HEK293T (cell line): ENCODE measurements at regions not wholly inside any gene's neighbourhood (a gene's known extent, or its start where the extent isn't known, plus 50 kb on each side); places are given as distances from the start of the nearest gene placed in this dataset.

Experiments
- CTCF ChIA-PET: fragments of 350-600 bp; formaldehyde crosslinking; extraction: SDS; loops from one replicate; lab custom pipeline; 2021; ENCODE audit warnings: antibody characterized with exemption, inconsistent platforms; lab: Yijun Ruan, JAX
- POLR2A ChIA-PET: fragments of 350-600 bp; formaldehyde crosslinking; extraction: SDS; loops from one replicate; lab custom pipeline; 2020; ENCODE audit warnings: antibody characterized with exemption, inconsistent platforms; lab: Yijun Ruan, JAX
- DNase-seq: peaks from one replicate; pipeline ENCODE4 v3.0.0; 2012; ENCODE audit warnings: mixed read lengths; ENCODE audit errors: extremely low spot score
- ARNT ChIP-seq: fragments of 450-650 bp; IDR thresholded peaks from 2 replicates; pipeline ENCODE4 v1.6.1; 2017; ENCODE audit warnings: mild to moderate bottlenecking
- BHLHE40 ChIP-seq: fragments of 450-650 bp; IDR thresholded peaks from 2 replicates; pipeline ENCODE4 v1.6.1; 2016; ENCODE audit warnings: mild to moderate bottlenecking, moderate library complexity, borderline replicate concordance
- CTBP1 ChIP-seq: fragments of 450-650 bp; IDR thresholded peaks from 2 replicates; pipeline ENCODE4 v1.6.1; 2016; ENCODE audit warnings: borderline replicate concordance
- ELF4 ChIP-seq: fragments of 450-650 bp; IDR thresholded peaks from 2 replicates; pipeline ENCODE4 v1.6.1; 2017; ENCODE audit warnings: antibody characterized with exemption
- FOXA1 ChIP-seq: fragments of 450-650 bp; IDR thresholded peaks from 2 replicates; pipeline ENCODE4 v1.6.1; 2016; ENCODE audit warnings: mild to moderate bottlenecking
- FOXK2 ChIP-seq: fragments of 450-650 bp; IDR thresholded peaks from 2 replicates; pipeline ENCODE4 v1.6.1; 2016; ENCODE audit warnings: mild to moderate bottlenecking
- FOXM1 ChIP-seq: fragments of 450-650 bp; IDR thresholded peaks from 2 replicates; pipeline ENCODE4 v1.6.1; 2017; ENCODE audit warnings: mild to moderate bottlenecking, borderline replicate concordance
- HDGF ChIP-seq: fragments of 450-650 bp; IDR thresholded peaks from 2 replicates; pipeline ENCODE4 v1.6.1; 2017; ENCODE audit warnings: antibody characterized with exemption, borderline replicate concordance
- L3MBTL2 ChIP-seq: fragments of 450-650 bp; conservative IDR thresholded peaks from 2 replicates; pipeline ENCODE4 v1.6.1; 2016; ENCODE audit warnings: mild to moderate bottlenecking
- LEF1 ChIP-seq: fragments of 450-650 bp; IDR thresholded peaks from 2 replicates; pipeline ENCODE4 v1.6.1; 2017; ENCODE audit warnings: mild to moderate bottlenecking, borderline replicate concordance
- NFRKB ChIP-seq: fragments of 450-650 bp; IDR thresholded peaks from 2 replicates; pipeline ENCODE4 v1.6.1; 2016; ENCODE audit warnings: mild to moderate bottlenecking, moderate library complexity
- SP1 ChIP-seq: fragments of 450-650 bp; IDR thresholded peaks from 2 replicates; pipeline ENCODE4 v1.6.1; 2017
- SUZ12 ChIP-seq: fragments of 450-650 bp; IDR thresholded peaks from 2 replicates; pipeline ENCODE4 v1.6.1; 2016; ENCODE audit warnings: mild to moderate bottlenecking
- TARDBP ChIP-seq: fragments of 450-650 bp; IDR thresholded peaks from 2 replicates; pipeline ENCODE4 v1.6.1; 2016
- ZNF384 ChIP-seq: fragments of 450-650 bp; IDR thresholded peaks from 2 replicates; pipeline ENCODE4 v1.6.1; 2016
- TF ChIP-seq, protein P1 (sequence below): fragments of 450-650 bp; IDR thresholded peaks from 2 replicates; pipeline ENCODE4 v1.6.1; 2016

DNA sequence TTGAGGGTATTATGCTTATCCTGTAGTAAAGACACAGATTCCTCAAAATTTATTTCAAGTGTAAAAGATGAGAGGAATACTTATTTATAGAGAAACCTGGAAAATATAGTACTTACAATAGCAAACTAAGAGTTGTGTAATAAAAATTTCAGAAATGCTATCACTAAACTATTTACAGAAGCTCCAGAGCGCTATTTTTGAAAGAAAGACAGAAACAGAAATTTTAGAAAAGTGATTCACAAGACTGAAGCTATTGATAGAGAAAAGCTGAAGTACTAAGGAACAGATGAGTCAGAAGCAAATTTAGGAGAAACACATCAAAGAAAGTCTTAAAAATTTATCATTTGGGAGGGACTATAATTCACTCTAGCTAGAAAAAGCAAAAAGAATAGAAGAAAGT lies 1174.2 kb downstream of the DIAPH3 start:
- DNase-seq = no peak
- POLR2A ChIA-PET = no interaction called here
- CTCF ChIA-PET = no interaction called here
- TF ChIP-seq TARDBP (no peak), FOXM1 (no peak)

DNA sequence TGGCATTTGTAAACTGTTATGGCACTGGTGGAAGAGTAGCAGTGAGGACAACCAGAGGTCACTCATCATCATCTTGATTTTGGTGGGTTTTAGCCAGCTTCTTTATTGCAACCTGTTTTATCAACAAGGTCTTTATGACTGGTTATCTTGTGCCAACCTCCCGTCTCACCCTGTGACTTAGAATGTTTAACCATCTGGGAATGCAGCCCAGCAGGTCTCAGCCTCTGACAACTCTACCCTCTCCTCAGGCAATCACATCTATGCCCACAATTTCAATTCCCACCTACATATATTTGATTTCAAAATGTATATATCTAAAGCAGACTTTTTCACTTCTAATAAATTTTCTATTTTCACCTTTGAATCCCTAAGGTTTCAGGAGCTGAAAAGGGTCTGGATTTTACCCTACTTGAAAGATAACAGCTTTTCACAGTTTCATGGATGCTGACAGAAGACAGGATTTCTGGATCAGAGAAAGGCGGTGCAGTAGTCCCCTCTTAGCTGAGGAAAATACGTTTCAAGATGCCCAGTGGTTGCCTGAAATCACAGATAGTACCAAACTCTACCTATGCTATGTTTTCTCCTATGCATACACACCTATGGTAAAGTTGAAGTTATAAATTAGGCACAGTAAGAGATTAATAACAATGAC lies 1171.8 kb downstream of the DIAPH3 start:
- POLR2A ChIA-PET = no interaction called here

DNA sequence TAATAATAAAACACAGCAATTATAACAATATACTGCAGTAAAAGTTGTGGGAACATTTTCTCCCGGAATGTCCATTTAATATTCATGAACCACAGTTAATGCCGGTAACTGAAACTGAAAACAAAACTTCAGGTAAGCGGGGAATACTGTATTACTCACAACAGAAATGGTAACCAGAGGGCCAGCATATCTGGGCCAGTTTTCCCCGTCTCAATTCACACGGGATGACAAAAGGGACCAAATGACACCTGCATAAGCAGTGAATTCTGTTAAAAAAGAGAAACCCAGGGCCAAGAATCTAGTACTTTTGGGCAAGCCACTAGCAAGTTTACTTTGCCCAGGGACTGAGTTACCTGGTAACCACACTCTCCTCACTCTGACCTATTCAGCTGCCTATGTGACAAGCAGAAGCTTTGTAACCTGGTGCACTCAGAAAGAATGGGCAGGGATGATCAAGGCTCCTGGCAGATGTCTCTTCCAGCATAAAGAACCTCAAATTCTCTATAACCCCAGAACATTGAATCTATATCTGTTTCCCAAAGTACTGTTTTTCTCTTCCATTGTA lies 1171.2 kb downstream of the DIAPH3 start:
- TF ChIP-seq FOXA1 (no peak), SP1 (no peak), ARNT (no peak), ELF4 (no peak)
- POLR2A ChIA-PET = no interaction called here
- DNase-seq = no peak
- CTCF ChIA-PET = no interaction called here

More for the DNA sequence above, 1171.8 kb downstream of the DIAPH3 start:
- DNase-seq = no peak
- CTCF ChIA-PET = no interaction called here
- TF ChIP-seq L3MBTL2 (no peak), ELF4 (no peak), ZNF384 (no peak), ARNT (no peak)

DNA sequence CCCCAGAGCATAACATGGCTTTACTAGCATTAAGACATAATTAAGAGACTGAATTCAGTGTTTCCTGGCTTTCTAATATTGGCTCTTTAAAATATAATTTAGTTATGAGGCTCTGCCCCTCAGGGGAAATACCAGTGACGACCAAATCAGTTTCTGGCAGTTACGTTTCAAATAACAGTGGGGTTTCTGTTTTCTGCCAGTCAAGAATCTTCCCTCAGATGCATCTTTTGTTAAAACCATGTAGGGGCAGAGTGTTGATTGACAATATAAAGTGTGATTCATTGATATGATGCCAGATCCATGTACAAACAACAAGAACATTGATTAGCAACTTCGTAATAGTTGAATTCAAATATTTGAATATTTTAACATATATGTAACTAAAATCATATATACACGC lies 1169.7 kb downstream of the DIAPH3 start:
- no peak for DNase-seq
- ChIA-PET POLR2A (no interaction called here), CTCF (no interaction called here)
- TF ChIP-seq TARDBP (no peak), CTBP1 (no peak), ZNF384 (no peak), L3MBTL2 (no peak), FOXK2 (no peak), ARNT (no peak), BHLHE40 (no peak), LEF1 (no peak), SUZ12 (no peak), FOXM1 (no peak), NFRKB (no peak), SP1 (no peak), ELF4 (no peak), FOXA1 (no peak), HDGF (no peak)
- TF ChIP-seq, protein P1, sequence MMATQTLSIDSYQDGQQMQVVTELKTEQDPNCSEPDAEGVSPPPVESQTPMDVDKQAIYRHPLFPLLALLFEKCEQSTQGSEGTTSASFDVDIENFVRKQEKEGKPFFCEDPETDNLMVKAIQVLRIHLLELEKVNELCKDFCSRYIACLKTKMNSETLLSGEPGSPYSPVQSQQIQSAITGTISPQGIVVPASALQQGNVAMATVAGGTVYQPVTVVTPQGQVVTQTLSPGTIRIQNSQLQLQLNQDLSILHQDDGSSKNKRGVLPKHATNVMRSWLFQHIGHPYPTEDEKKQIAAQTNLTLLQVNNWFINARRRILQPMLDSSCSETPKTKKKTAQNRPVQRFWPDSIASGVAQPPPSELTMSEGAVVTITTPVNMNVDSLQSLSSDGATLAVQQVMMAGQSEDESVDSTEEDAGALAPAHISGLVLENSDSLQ = no peak

DNA sequence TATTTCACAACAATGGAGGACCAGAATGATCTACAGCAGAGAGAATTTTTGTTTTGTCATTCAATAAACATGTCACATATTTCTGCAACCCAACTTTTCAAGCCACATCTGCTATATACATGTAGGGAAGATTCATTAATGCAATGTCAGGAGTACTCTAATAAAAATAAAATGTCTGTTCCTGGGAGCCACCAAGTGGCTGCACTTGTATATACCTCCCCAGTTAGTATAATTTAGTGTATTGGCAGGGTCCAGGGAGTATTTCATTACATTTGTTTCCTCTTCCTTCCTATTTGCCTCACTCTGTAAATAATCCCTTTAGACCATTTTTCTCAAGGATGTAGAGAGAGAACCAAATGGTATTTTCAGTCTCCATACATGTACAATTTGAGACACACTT lies 1169.0 kb downstream of the DIAPH3 start:
- ChIA-PET CTCF (no interaction called here), POLR2A (no interaction called here)
- DNase-seq = no peak
- TF ChIP-seq CTBP1 (no peak), BHLHE40 (no peak), FOXK2 (no peak), NFRKB (no peak), ZNF384 (no peak), TARDBP (no peak)
- TF ChIP-seq, protein P1 = no peak

DNA sequence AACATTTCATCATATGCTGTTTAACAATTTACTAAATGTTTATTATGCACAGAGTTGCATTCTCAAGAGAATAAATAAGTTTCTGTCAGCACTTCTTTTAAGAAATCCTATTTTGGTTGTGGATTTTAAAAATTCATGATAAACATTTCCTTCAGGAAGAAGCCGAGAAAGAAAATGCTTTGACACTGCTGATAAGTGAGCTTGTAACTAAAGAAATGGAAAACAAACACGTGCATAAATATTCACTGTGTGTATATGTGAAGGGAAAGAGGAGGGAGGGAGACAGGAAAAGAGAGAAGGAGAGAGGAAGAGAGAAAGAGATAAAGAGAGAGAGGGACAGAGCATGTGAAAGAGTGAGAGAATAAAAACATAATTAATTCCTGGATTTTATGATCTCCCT lies 1165.0 kb downstream of the DIAPH3 start:
- TF ChIP-seq NFRKB = no peak
- no peak for TF ChIP-seq HDGF
- TF ChIP-seq SP1 = no peak
- POLR2A ChIA-PET = no interaction called here
- CTCF ChIA-PET = no interaction called here
- no peak for DNase-seq

DNA sequence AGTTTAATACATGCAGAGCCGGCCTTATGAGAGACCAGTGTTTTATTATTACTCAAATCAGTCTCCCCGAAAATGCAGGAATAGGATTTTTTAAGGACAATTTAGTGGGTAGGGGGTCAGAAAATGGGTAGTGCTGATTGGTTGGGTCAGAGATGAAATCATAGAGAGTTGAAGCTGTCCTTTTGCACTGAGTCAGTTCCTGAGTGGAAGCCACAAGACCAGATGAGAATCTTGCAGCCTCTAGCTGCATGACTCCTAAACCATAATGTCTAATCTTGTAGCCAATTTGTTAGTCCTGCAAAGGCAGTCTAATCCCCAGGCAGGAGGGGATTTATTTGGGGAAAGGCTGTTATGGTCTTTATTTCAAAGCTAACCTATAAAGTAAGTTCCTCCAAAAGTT lies 1163.9 kb downstream of the DIAPH3 start:
- TF ChIP-seq HDGF (no peak), ELF4 (no peak), FOXM1 (no peak), SUZ12 (no peak), FOXK2 (no peak), L3MBTL2 (no peak), CTBP1 (no peak), BHLHE40 (no peak), ZNF384 (no peak)
- DNase-seq = no peak
- CTCF ChIA-PET = interaction anchor here (0.6 kb wide), 1 partner anchor 1045 kb away, joined by 3 read pairs; no protein-coding TSS in a partner anchor
- POLR2A ChIA-PET = no interaction called here

DNA sequence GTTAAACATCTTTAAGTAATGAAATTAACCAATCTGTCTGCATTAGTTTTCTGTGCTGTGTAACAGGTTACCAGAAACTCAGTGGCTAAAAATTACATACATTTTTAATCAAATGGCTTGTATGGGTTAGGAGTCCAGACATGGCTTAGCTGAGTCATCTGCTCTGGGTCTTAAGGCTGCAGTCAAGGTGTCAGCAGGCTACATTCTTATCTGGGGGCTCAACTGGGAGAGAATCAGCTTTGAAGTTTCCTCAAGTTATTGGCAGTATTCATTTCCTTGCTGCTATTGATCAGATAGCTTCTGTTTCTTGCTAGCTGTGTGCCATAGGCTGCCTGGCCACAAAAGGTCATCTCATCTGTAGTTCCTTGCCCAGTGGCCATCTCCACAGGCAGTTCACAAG lies 1163.0 kb downstream of the DIAPH3 start:
- no peak for TF ChIP-seq NFRKB
- TF ChIP-seq BHLHE40 = no peak
- no peak for TF ChIP-seq L3MBTL2
- TF ChIP-seq, protein P1 = no peak
- no peak for TF ChIP-seq HDGF
- no peak for TF ChIP-seq FOXA1
- TF ChIP-seq LEF1 = no peak
- TF ChIP-seq TARDBP = no peak
- TF ChIP-seq SP1 = no peak
- TF ChIP-seq FOXM1 = no peak
- no peak for TF ChIP-seq ARNT
- TF ChIP-seq ZNF384 = no peak
- no peak for TF ChIP-seq FOXK2
- no peak for TF ChIP-seq ELF4
- TF ChIP-seq SUZ12 = no peak
- no peak for TF ChIP-seq CTBP1

More for the DNA sequence above, 1163.0 kb downstream of the DIAPH3 start:
- no peak for DNase-seq
- ChIA-PET POLR2A (no interaction called here), CTCF (interaction anchor here (0.5 kb wide), 1 partner anchor 262 kb away, joined by 3 read pairs; no protein-coding TSS in a partner anchor)
